HepG2 (cell line): ENCODE measurements at regions not wholly inside any gene's neighbourhood (a gene's known extent, or its start where the extent isn't known, plus 50 kb on each side); places are given as distances from the start of the nearest gene placed in this dataset.

ENCODE experiments used
- ATAC-seq: fragments of 200-7000 bp; cut with Tn5 transposase; 3 replicates; pipeline ENCODE4 v1.9.1; 2020; ENCODE audit warnings: mild to moderate bottlenecking, moderate library complexity
- BruUV-seq: library from RNA; stranded (reverse); fragments of 400-500 nt; replicated peaks from 2 replicates; lab custom pipeline; 2021; lab: Mats Ljungman, UMichigan
- CTCF ChIA-PET: fragments of 300-600 bp; formaldehyde crosslinking; extraction: SDS; loops from one replicate; lab custom pipeline; 2021; ENCODE audit warnings: low total read pairs, inconsistent platforms, low intra/inter-chr PET ratio; lab: Yijun Ruan, JAX
- POLR2A ChIA-PET: fragments of 350-600 bp; sonication (Branson Sonifier 250); formaldehyde crosslinking; loops from one replicate; lab custom pipeline; 2020; ENCODE audit warnings: antibody characterized with exemption, inconsistent platforms; lab: Yijun Ruan, JAX
- DNase-seq: peaks from one replicate; pipeline ENCODE4 v3.0.0-alpha.2; 2015; ENCODE audit warnings: low spot score
- FAIRE-seq: peaks from 3 replicates; lab custom pipeline; 2011; peaks lifted over from hg19 to GRCh38; lab: Jason Lieb, UNC
- H2AFZ ChIP-seq: one replicate; pipeline ENCODE4 v1.6.1; 2011; ENCODE audit warnings: low read length, inconsistent platforms
- H3K27ac ChIP-seq: fragments of 300-600 bp; 3 replicates; pipeline ENCODE4 v1.8.0; 2011; ENCODE audit warnings: mixed run types, mild to moderate bottlenecking, mixed read lengths, low read length, inconsistent platforms; ENCODE audit not compliant: insufficient read depth; ENCODE audit errors: extremely low read length
- H3K27me3 ChIP-seq, 2 experiments: fragments of 200-600 bp in 1 of 2; 2 replicates in 1 of 2; 3 replicates in 1 of 2; pipeline versions ENCODE4 v1.6.0 to v1.8.0; 2011; ENCODE audit warnings: low read length in 2 of 2, mild to moderate bottlenecking in 2 of 2, moderate library complexity in 2 of 2, inconsistent platforms in 1 of 2; ENCODE audit not compliant: insufficient read depth in 2 of 2, control insufficient read depth in 1 of 2
- H3K36me3 ChIP-seq, 2 experiments: fragments of 200-600 bp in 1 of 2; replicated peaks in 1 of 2; 2 replicates in 1 of 2; 3 replicates in 1 of 2; pipeline versions ENCODE4 v1.5.1 to v1.8.0; 2011; ENCODE audit warnings: low read length in 2 of 2, inconsistent platforms in 1 of 2; ENCODE audit not compliant: insufficient read depth in 2 of 2, control insufficient read depth in 1 of 2
- H3K4me1 ChIP-seq: 2 replicates; pipeline ENCODE4 v1.5.1; 2012; ENCODE audit warnings: low read length, inconsistent platforms; ENCODE audit not compliant: insufficient read depth
- H3K4me2 ChIP-seq: 2 replicates; pipeline ENCODE4 v1.6.0; 2011; ENCODE audit warnings: low read depth, low read length, inconsistent platforms
- H3K4me3 ChIP-seq, 3 experiments: fragments of 200-600 bp in 1 of 3; sonication (generic), shearing (Covaris generic) in 1 of 3; replicated peaks in 1 of 3; 2 replicates each; pipeline ENCODE4 v1.5.1; 2011 to 2016; ENCODE audit warnings: low read length in 3 of 3, inconsistent platforms in 2 of 3, low read depth in 2 of 3, mild to moderate bottlenecking in 2 of 3, control low read depth in 1 of 3, mixed read lengths in 1 of 3; ENCODE audit not compliant: insufficient read depth in 1 of 3
- H3K79me2 ChIP-seq: one replicate; pipeline ENCODE4 v1.6.1; 2011; ENCODE audit warnings: low read length, inconsistent platforms; ENCODE audit not compliant: insufficient read depth
- H3K9ac ChIP-seq: 2 replicates; pipeline ENCODE4 v1.6.0; 2011; ENCODE audit warnings: mild to moderate bottlenecking, low read depth, low read length, inconsistent platforms; ENCODE audit not compliant: insufficient read depth
- H3K9me3 ChIP-seq: 2 replicates; pipeline ENCODE4 v1.5.1; 2012; ENCODE audit warnings: mild to moderate bottlenecking, low read length
- H4K20me1 ChIP-seq: 2 replicates; pipeline ENCODE4 v1.6.0; 2011; ENCODE audit warnings: inconsistent platforms, mild to moderate bottlenecking, low read length, moderate library complexity; ENCODE audit not compliant: insufficient read depth
- ELF1 ChIP-seq: sonication (generic); formaldehyde crosslinking; IDR thresholded peaks from 2 replicates; pipeline ENCODE4 v1.4.0; 2020; ENCODE audit warnings: missing genetic modification reagents
- LRRFIP1 ChIP-seq: sonication (generic); formaldehyde crosslinking; conservative IDR thresholded peaks from 2 replicates; pipeline ENCODE4 v1.4.0; 2020; ENCODE audit warnings: missing genetic modification reagents
- PRDM15 ChIP-seq: sonication (generic); formaldehyde crosslinking; IDR thresholded peaks from 2 replicates; pipeline ENCODE4 v1.4.0; 2020; ENCODE audit warnings: missing genetic modification reagents
- SP2 ChIP-seq: sonication (generic); formaldehyde crosslinking; IDR thresholded peaks from 2 replicates; pipeline ENCODE4 v1.5.1; 2020; ENCODE audit warnings: mild to moderate bottlenecking, missing genetic modification reagents
- TERF1 ChIP-seq: sonication (generic); formaldehyde crosslinking; IDR thresholded peaks from 2 replicates; pipeline ENCODE4 v1.8.0; 2022; ENCODE audit warnings: mild to moderate bottlenecking, missing genetic modification reagents, moderate library complexity
- THYN1 ChIP-seq: sonication (generic); formaldehyde crosslinking; IDR thresholded peaks from 2 replicates; pipeline ENCODE4 v1.8.1; 2023; ENCODE audit warnings: low read depth, mild to moderate bottlenecking, moderate library complexity, missing genetic modification reagents, borderline replicate concordance
- TRAFD1 ChIP-seq: sonication (generic); formaldehyde crosslinking; IDR thresholded peaks from 2 replicates; pipeline ENCODE4 v1.5.1; 2020; ENCODE audit warnings: missing genetic modification reagents, mild to moderate bottlenecking, borderline replicate concordance
- ZFP37 ChIP-seq: sonication (generic); formaldehyde crosslinking; IDR thresholded peaks from 2 replicates; pipeline ENCODE4 v1.4.0; 2020; ENCODE audit warnings: missing genetic modification reagents, borderline replicate concordance
- ZNF7 ChIP-seq: IDR thresholded peaks from 2 replicates; pipeline ENCODE4 v1.6.1; 2016; ENCODE audit warnings: missing biosample characterization, missing genetic modification reagents
- WGBS: methylation state at CpG from one replicate; pipeline ENCODE4 v1.1.6; 2017; ENCODE audit warnings: low lambda C conversion rate; 5-methylcytosine and 5-hydroxymethylcytosine counted together
- in situ Hi-C: cut with HindIII; loops from 2 replicates; pipeline ENCODE4 v1.10.0; 2017; ENCODE audit warnings: low pct_unique_long_range_greater_than_20kb; ENCODE audit not compliant: extremely low pct_ligation_motif_present
- intact Hi-C: fragments of 100-400 bp; cut with micrococcal nuclease; formaldehyde crosslinking; loops from one replicate; pipeline ENCODE4 v1.10.0; 2022; ENCODE audit not compliant: unreplicated experiment

- Histone ChIP-seq H3K36me3 (no peaks in the 10 kb centered on the region), H3K4me2 (no peak overlapping the region), H3K4me3 (no peak overlapping the region), H3K27ac (no peak overlapping the region)
- intact Hi-C loops: no loop called here
- no peak for ATAC-seq
- 37% methylated on average over 2 of the region's 2 CpGs for WGBS
- BruUV-seq: no TSS peak
- POLR2A ChIA-PET: no interaction called here
- TF ChIP-seq THYN1 (CRISPR knock-in tag) (no peak), TRAFD1 (CRISPR knock-in tag) (no peak), ZFP37 (CRISPR knock-in tag) (no peak)
- TF ChIP-seq, all 625 proteins: peak for 0
- FAIRE-seq (no peak), DNase-seq (no peak)
- in situ Hi-C loops: no loop called here
- Histone ChIP-seq H3K4me1 (no peaks in the 10 kb centered on the region), H4K20me1 (no peaks in the 10 kb centered on the region), H3K9ac (no peak overlapping the region), H3K9me3 (no peaks in the 10 kb centered on the region), H3K79me2 (no peaks in the 10 kb centered on the region), H3K27me3 (0 out of 5 replicates have a peak, but pooled peaks cover 0 to 2% of the 10 kb centered on the region in 2 experiments), H2AFZ (no peak overlapping the region)
- CTCF ChIA-PET: no interaction called here
Measured at GRCh38 chr1:224047538-224047937, 66.4 kb upstream of the FBXO28 start.

- 40% methylated on average over 4 of the region's 7 CpGs for WGBS
- CTCF ChIA-PET: no interaction called here
- FAIRE-seq: no peak
- TF ChIP-seq TERF1 (CRISPR knock-in tag): no peak
- TF ChIP-seq LRRFIP1 (CRISPR knock-in tag): no peak
- no peak for TF ChIP-seq SP2 (CRISPR knock-in tag)
- TF ChIP-seq PRDM15: no peak
- no peak for TF ChIP-seq ZNF7 (CRISPR knock-in tag)
- TF ChIP-seq ELF1 (CRISPR knock-in tag): no peak
Measured at GRCh38 chr1:224045556-224045955, 68.4 kb upstream of the FBXO28 start.

More at GRCh38 chr1:224045556-224045955, 68.4 kb upstream of the FBXO28 start:
- in situ Hi-C loops: no loop called here
- intact Hi-C loops: no loop called here
- ATAC-seq (no peak), DNase-seq (no peak)
- POLR2A ChIA-PET: no interaction called here
- Histone ChIP-seq H3K9ac (no peak overlapping the region), H3K27ac (no peak overlapping the region), H3K9me3 (no peaks in the 10 kb centered on the region), H4K20me1 (no peaks in the 10 kb centered on the region), H3K4me2 (no peak overlapping the region), H2AFZ (no peak overlapping the region), H3K79me2 (no peaks in the 10 kb centered on the region), H3K27me3 (0 out of 5 replicates have a peak, but pooled peaks cover 0 to 2% of the 10 kb centered on the region in 2 experiments), H3K36me3 (no peaks in the 10 kb centered on the region), H3K4me3 (no peak overlapping the region), H3K4me1 (no peaks in the 10 kb centered on the region)
- no TSS peak for BruUV-seq
